ENCODE measurements at regions not wholly inside any gene's neighbourhood (a gene's known extent, or its start where the extent isn't known, plus 50 kb on each side); places are given as distances from the start of the nearest gene placed in this dataset.

GRCh38 chr9:93830606-93831005, 124.5 kb downstream of the BARX1 start:
- 78 to 81% methylated on average over 9 of the region's 9 CpGs for WGBS, 2 donors
- Histone ChIP-seq H3K4me1 (peaks cover 0 to 16% (median 8%) of the 10 kb centered on the region in 4 donors), H3K27me3 (peaks cover 0 to 22% (median 6%) of the 10 kb centered on the region in 3 donors), H3K36me3 (no peaks in the 10 kb centered on the region), H3K4me3 (no peak overlapping the region), H3K27ac (no peak overlapping the region), H3K9me3 (no peaks in the 10 kb centered on the region)
- intact Hi-C loops (cut with DNase I): no loop called here
- TF ChIP-seq POLR2A (IDR thresholded peaks at IDR 0.05) (no peak), POLR2AphosphoS5 (IDR thresholded peaks at IDR 0.05) (no peak), EP300 (IDR thresholded peaks at IDR 0.05) (no peak), CTCF (IDR thresholded peaks at IDR 0.05) (no peak)
- no peak for DNase-seq

- TF ChIP-seq POLR2A (IDR thresholded peaks at IDR 0.05): no peak
- TF ChIP-seq EP300 (IDR thresholded peaks at IDR 0.05): no peak
- 82 to 87% methylated on average over 8 of the region's 8 CpGs for WGBS, 2 donors
Observed at GRCh38 chr9:93830012-93830596, 125.1 kb downstream of the BARX1 start.

GRCh38 chr9:93829271-93830011, 125.7 kb downstream of the BARX1 start:
- no peak overlapping the region for H3K4me3 ChIP-seq
- TF ChIP-seq POLR2AphosphoS5 (IDR thresholded peaks at IDR 0.05): no peak
- no peak for TF ChIP-seq EP300 (IDR thresholded peaks at IDR 0.05)
- no peak for TF ChIP-seq POLR2A (IDR thresholded peaks at IDR 0.05)
- TF ChIP-seq CTCF (IDR thresholded peaks at IDR 0.05): no peak
- no peak overlapping the region for H3K27ac ChIP-seq
- H3K9me3 ChIP-seq: no peaks in the 10 kb centered on the region
- no peak for DNase-seq
- intact Hi-C loops (cut with DNase I): no loop called here
- peaks cover 0 to 24% (median 6%) of the 10 kb centered on the region in 3 donors for H3K27me3 ChIP-seq
- H3K36me3 ChIP-seq: no peaks in the 10 kb centered on the region
- 68 to 75% methylated on average over 15 of the region's 15 CpGs for whole genome bisulfite sequencing, 2 donors
- peaks cover 0 to 16% (median 8%) of the 10 kb centered on the region in 4 donors for H3K4me1 ChIP-seq

More at GRCh38 chr9:93830012-93830596, 125.1 kb downstream of the BARX1 start:
- intact Hi-C loops (cut with DNase I): no loop called here
- Histone ChIP-seq H3K27ac (no peak overlapping the region), H3K27me3 (peaks cover 0 to 24% (median 6%) of the 10 kb centered on the region in 3 donors), H3K9me3 (no peaks in the 10 kb centered on the region), H3K4me1 (peaks cover 0 to 16% (median 8%) of the 10 kb centered on the region in 4 donors), H3K4me3 (no peak overlapping the region), H3K36me3 (no peaks in the 10 kb centered on the region)
- DNase-seq: no peak

- TF ChIP-seq POLR2A (IDR thresholded peaks at IDR 0.05) (no peak), POLR2AphosphoS5 (IDR thresholded peaks at IDR 0.05) (no peak), EP300 (IDR thresholded peaks at IDR 0.05) (no peak), CTCF (IDR thresholded peaks at IDR 0.05) (no peak)
- H3K9me3 ChIP-seq: no peaks in the 10 kb centered on the region
- peak overlapping the region in 1 of 4 donors; percentile 59 for H3K27ac ChIP-seq
- no peak for DNase-seq
- 82 to 84% methylated on average over 13 of the region's 13 CpGs for WGBS, 2 donors
- peaks cover 0 to 24% (median 6%) of the 10 kb centered on the region in 3 donors for H3K27me3 ChIP-seq
- no peak overlapping the region for H3K4me3 ChIP-seq
- peaks cover 0 to 16% (median 8%) of the 10 kb centered on the region in 4 donors for H3K4me1 ChIP-seq
- no peaks in the 10 kb centered on the region for H3K36me3 ChIP-seq
- intact Hi-C loops (cut with DNase I): no loop called here
Observed at GRCh38 chr9:93828331-93829097, 126.6 kb downstream of the BARX1 start.
